SK-N-SH treated with all-trans-retinoic acid at 6 μM for 48 hours (cell line): ENCODE measurements at regions not wholly inside any gene's neighbourhood (a gene's known extent, or its start where the extent isn't known, plus 50 kb on each side); places are given as distances from the start of the nearest gene placed in this dataset.

Source experiments
- ATAC-seq: fragments of 200-7000 bp; cut with Tn5 transposase; 3 replicates; pipeline ENCODE4 v1.9.1; 2020; ENCODE audit warnings: mild to moderate bottlenecking, moderate library complexity
- ARNTL ChIP-seq: fragments of 450-650 bp; formaldehyde crosslinking; IDR thresholded peaks from 2 replicates; pipeline ENCODE4 v1.5.0; 2020; ENCODE audit warnings: low read depth, mild to moderate bottlenecking, moderate library complexity, borderline replicate concordance
- BACH2 ChIP-seq: fragments of 250-450 bp; sonication (Bioruptor Pico); IDR thresholded peaks from 2 replicates; pipeline ENCODE4 v1.9.0; 2021; ENCODE audit warnings: mild to moderate bottlenecking, borderline replicate concordance
- CREB5 ChIP-seq: fragments of 250-450 bp; sonication (Bioruptor Pico); IDR thresholded peaks from 2 replicates; pipeline ENCODE4 v1.5.1; 2020; ENCODE audit warnings: low read depth, mild to moderate bottlenecking, moderate library complexity
- CSDC2 ChIP-seq: fragments of 250-450 bp; sonication (Bioruptor Pico); IDR thresholded peaks from 2 replicates; pipeline ENCODE4 v1.5.0; 2020; ENCODE audit warnings: mild to moderate bottlenecking, moderate library complexity
- CSRNP3 ChIP-seq: fragments of 250-450 bp; sonication (Bioruptor Pico); IDR thresholded peaks from 2 replicates; pipeline ENCODE4 v1.5.1; 2021; ENCODE audit warnings: mild to moderate bottlenecking, moderate library complexity
- ESRRG ChIP-seq: fragments of 250-450 bp; sonication (Bioruptor Pico); IDR thresholded peaks from 2 replicates; pipeline ENCODE4 v1.6.1; 2021; ENCODE audit warnings: mild to moderate bottlenecking
- GLIS3 ChIP-seq: fragments of 250-450 bp; sonication (Bioruptor Pico); IDR thresholded peaks from 2 replicates; pipeline ENCODE4 v1.5.0; 2020; ENCODE audit warnings: mild to moderate bottlenecking, moderate library complexity
- ISL1 ChIP-seq: fragments of 250-450 bp; sonication (Bioruptor Pico); IDR thresholded peaks from 2 replicates; pipeline ENCODE4 v2.1.2; 2022; ENCODE audit warnings: mild to moderate bottlenecking, moderate library complexity
- OSR1 ChIP-seq: fragments of 250-450 bp; sonication (Bioruptor Pico); IDR thresholded peaks from 2 replicates; pipeline ENCODE4 v1.8.0; 2022; ENCODE audit warnings: moderate library complexity, mild to moderate bottlenecking, inconsistent platforms
- PATZ1 ChIP-seq: fragments of 250-450 bp; sonication (Bioruptor Pico); IDR thresholded peaks from 2 replicates; pipeline ENCODE4 v1.8.0; 2020; ENCODE audit warnings: mild to moderate bottlenecking, moderate library complexity, borderline replicate concordance
- POU6F1 ChIP-seq: fragments of 250-450 bp; sonication (Bioruptor Pico); IDR thresholded peaks from 2 replicates; pipeline ENCODE4 v1.8.0; 2021; ENCODE audit warnings: low read depth, mild to moderate bottlenecking, moderate library complexity, borderline replicate concordance
- PPARA ChIP-seq: fragments of 250-450 bp; sonication (Bioruptor Pico); IDR thresholded peaks from 2 replicates; pipeline ENCODE4 v1.5.0; 2020; ENCODE audit warnings: mild to moderate bottlenecking, borderline replicate concordance
- RARB ChIP-seq: fragments of 250-450 bp; sonication (Bioruptor Pico); IDR thresholded peaks from 2 replicates; pipeline ENCODE4 v1.8.0; 2021; ENCODE audit warnings: mild to moderate bottlenecking, moderate library complexity
- SNAI2 ChIP-seq: fragments of 250-450 bp; sonication (Bioruptor Pico); IDR thresholded peaks from 2 replicates; pipeline ENCODE4 v1.5.0; 2020; ENCODE audit warnings: mild to moderate bottlenecking, moderate library complexity
- TCF4 ChIP-seq: fragments of 250-450 bp; sonication (Bioruptor Pico); IDR thresholded peaks from 2 replicates; pipeline ENCODE4 v1.8.0; 2021; ENCODE audit warnings: mild to moderate bottlenecking, moderate library complexity, borderline replicate concordance
- TOX ChIP-seq: fragments of 250-450 bp; sonication (Bioruptor Pico); IDR thresholded peaks from 2 replicates; pipeline ENCODE4 v1.8.0; 2021; ENCODE audit warnings: mild to moderate bottlenecking, moderate library complexity, borderline replicate concordance
- ZC3H10 ChIP-seq: fragments of 250-450 bp; sonication (Bioruptor Pico); IDR thresholded peaks from 2 replicates; pipeline ENCODE4 v1.5.1; 2021; ENCODE audit warnings: mild to moderate bottlenecking, moderate library complexity
- ZFP3 ChIP-seq: fragments of 250-450 bp; sonication (Bioruptor Pico); IDR thresholded peaks from 2 replicates; pipeline ENCODE4 v1.5.0; 2020; ENCODE audit warnings: mild to moderate bottlenecking, moderate library complexity
- ZFP30 ChIP-seq: fragments of 450-650 bp; formaldehyde crosslinking; IDR thresholded peaks from 2 replicates; pipeline ENCODE4 v1.5.0; 2022; ENCODE audit warnings: mild to moderate bottlenecking, moderate library complexity
- ZNF565 ChIP-seq: fragments of 450-650 bp; formaldehyde crosslinking; conservative IDR thresholded peaks from 2 replicates; pipeline ENCODE4 v1.5.0; 2020; ENCODE audit warnings: low read depth, mild to moderate bottlenecking, moderate library complexity
- ZNF8 ChIP-seq: fragments of 450-650 bp; formaldehyde crosslinking; IDR thresholded peaks from 2 replicates; pipeline ENCODE4 v1.5.0; 2020; ENCODE audit warnings: mild to moderate bottlenecking, moderate library complexity

- ATAC-seq, result no peak
- TF ChIP-seq CREB5 (no peak), ZFP3 (CRISPR knock-in tag) (no peak), ARNTL (no peak), PPARA (CRISPR knock-in tag) (no peak)
- TF ChIP-seq, all 23 proteins: peak for 0
Measured at GRCh38 chr6:81071121-81071520, 681.4 kb downstream of the TENT5A start.

GRCh38 chr6:81067057-81067456 is 685.4 kb downstream of the TENT5A start:
- TF ChIP-seq CREB5 (no peak), CSDC2 (no peak), ARNTL (no peak), ZNF8 (CRISPR knock-in tag) (no peak), PATZ1 (CRISPR knock-in tag) (no peak), ISL1 (no peak), RARB (CRISPR knock-in tag) (no peak), BACH2 (CRISPR knock-in tag) (no peak), ESRRG (CRISPR knock-in tag) (no peak), OSR1 (CRISPR knock-in tag) (no peak)
- peak; percentile 61 for ATAC-seq

GRCh38 chr6:81063891-81064290 is 688.6 kb downstream of the TENT5A start:
- TF ChIP-seq CREB5, result no peak
- TF ChIP-seq ESRRG (CRISPR knock-in tag), result no peak
- TF ChIP-seq ZC3H10, result no peak
- TF ChIP-seq ZNF8 (CRISPR knock-in tag), result no peak
- TF ChIP-seq CSRNP3 (CRISPR knock-in tag), result no peak
- no peak for TF ChIP-seq OSR1 (CRISPR knock-in tag)
- no peak for TF ChIP-seq CSDC2
- TF ChIP-seq PPARA (CRISPR knock-in tag), result no peak
- no peak for TF ChIP-seq ZFP30
- TF ChIP-seq TOX (CRISPR knock-in tag), result no peak
- no peak for TF ChIP-seq POU6F1 (CRISPR knock-in tag)
- TF ChIP-seq TCF4 (CRISPR knock-in tag), result no peak
- no peak for TF ChIP-seq ZNF565 (CRISPR knock-in tag)
- TF ChIP-seq ZFP3 (CRISPR knock-in tag), result no peak
- no peak for TF ChIP-seq GLIS3
- no peak for TF ChIP-seq BACH2 (CRISPR knock-in tag)
- TF ChIP-seq SNAI2 (CRISPR knock-in tag), result no peak
- no peak for TF ChIP-seq ARNTL
- no peak for TF ChIP-seq ISL1
- no peak for TF ChIP-seq PATZ1 (CRISPR knock-in tag)
- ATAC-seq, result no peak
